ENCODE measurements at regions not wholly inside any gene's neighbourhood (a gene's known extent, or its start where the extent isn't known, plus 50 kb on each side); places are given as distances from the start of the nearest gene placed in this dataset.

DNA sequence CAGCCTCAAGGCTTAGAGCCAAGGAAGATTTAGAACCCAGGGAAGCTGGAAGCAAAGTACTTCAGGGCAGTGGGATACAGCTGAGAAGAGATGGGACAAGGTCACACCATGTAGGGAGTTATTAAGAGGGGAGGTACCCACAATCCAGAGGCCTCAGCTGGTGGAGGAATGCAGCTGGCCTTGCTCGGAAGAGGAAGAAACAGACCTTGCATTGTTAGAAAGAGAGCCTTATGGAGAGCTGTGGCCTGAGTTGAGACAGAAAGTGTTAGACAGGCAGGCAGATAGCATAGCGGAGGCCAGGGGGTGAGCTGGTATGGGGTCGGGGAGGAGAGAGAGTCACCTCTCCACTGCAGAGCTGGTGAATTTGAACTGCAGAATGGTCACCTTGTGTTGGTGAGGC lies 173.1 kb downstream of the JCAD start:
- TF ChIP-seq SUZ12 (IDR thresholded peaks at IDR 0.05; ENCODE audit: extremely low read depth, insufficient read depth, insufficient read length) (no peak), ZNF274 (IDR thresholded peaks at IDR 0.05; ENCODE audit: low read depth, low read length) (no peak)
